Liver (tissue), 3 donors: ENCODE measurements at regions not wholly inside any gene's neighbourhood (a gene's known extent, or its start where the extent isn't known, plus 50 kb on each side); places are given as distances from the start of the nearest gene placed in this dataset.
A peak's percentile ranks its signal among the peaks of the same experiment; 100 is the strongest.

ENCODE experiments used
- NR2F2 ChIP-seq: IDR thresholded peaks from 2 replicates; pipeline ENCODE4 v1.6.1; 2016; ENCODE audit warnings: antibody characterized with exemption
- RXRA ChIP-seq, 2 donors: IDR thresholded peaks; 2 replicates each; pipeline ENCODE4 v1.6.1; 2017 to 2018; ENCODE audit warnings: antibody characterized with exemption in 2 of 2, mild to moderate bottlenecking in 1 of 2
- SP1 ChIP-seq: IDR thresholded peaks from 2 replicates; pipeline ENCODE4 v1.6.1; 2018; ENCODE audit warnings: antibody characterized with exemption, mild to moderate bottlenecking
- TAF1 ChIP-seq: conservative IDR thresholded peaks from 2 replicates; pipeline ENCODE4 v1.6.1; 2016; ENCODE audit warnings: antibody characterized with exemption, mild to moderate bottlenecking
- TF ChIP-seq, protein P1 (sequence below): fragments of 150-350 bp; IDR thresholded peaks from 2 replicates; pipeline ENCODE4 v1.5.1; 2017; ENCODE audit warnings: improper control_type of control experiment, low read depth, low read length; ENCODE audit not compliant: missing input control
- TF ChIP-seq, protein P2 (sequence below): IDR thresholded peaks from 2 replicates; pipeline ENCODE4 v1.6.1; 2016; ENCODE audit warnings: antibody characterized with exemption
- TF ChIP-seq, protein P3 (sequence below): IDR thresholded peaks from 2 replicates; pipeline ENCODE4 v1.6.1; 2016; ENCODE audit warnings: antibody characterized with exemption
- donor health status: healthy.
- donor health status: healthy.

DNA sequence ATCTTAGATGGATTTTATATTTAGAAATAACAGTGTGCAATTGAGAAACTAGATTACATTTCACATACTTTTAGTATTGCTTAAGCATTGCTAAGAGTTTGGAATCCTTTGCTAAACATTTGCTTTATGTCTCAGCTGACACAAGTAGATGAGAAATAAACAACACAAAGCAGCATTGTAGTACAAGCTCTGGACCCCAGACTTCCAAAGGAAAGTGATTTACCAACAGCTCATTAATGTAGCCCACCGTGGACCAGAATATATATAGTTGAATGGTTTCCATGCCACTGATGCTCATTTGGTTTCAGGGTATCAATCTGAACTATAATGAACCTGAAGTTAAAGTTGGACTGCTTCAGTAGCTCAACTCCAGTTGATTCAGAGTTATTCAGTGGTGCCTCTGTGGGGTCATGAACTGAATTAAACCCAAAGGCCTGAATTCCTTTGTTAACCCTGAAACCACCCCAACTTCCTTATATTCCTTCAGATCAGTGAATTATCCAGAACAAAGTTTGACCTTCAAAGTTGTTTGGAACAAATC lies 132.1 kb upstream of the NEIL3 start:
- TF ChIP-seq, protein P1, sequence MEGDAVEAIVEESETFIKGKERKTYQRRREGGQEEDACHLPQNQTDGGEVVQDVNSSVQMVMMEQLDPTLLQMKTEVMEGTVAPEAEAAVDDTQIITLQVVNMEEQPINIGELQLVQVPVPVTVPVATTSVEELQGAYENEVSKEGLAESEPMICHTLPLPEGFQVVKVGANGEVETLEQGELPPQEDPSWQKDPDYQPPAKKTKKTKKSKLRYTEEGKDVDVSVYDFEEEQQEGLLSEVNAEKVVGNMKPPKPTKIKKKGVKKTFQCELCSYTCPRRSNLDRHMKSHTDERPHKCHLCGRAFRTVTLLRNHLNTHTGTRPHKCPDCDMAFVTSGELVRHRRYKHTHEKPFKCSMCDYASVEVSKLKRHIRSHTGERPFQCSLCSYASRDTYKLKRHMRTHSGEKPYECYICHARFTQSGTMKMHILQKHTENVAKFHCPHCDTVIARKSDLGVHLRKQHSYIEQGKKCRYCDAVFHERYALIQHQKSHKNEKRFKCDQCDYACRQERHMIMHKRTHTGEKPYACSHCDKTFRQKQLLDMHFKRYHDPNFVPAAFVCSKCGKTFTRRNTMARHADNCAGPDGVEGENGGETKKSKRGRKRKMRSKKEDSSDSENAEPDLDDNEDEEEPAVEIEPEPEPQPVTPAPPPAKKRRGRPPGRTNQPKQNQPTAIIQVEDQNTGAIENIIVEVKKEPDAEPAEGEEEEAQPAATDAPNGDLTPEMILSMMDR: no peak
- TF ChIP-seq, protein P2, sequence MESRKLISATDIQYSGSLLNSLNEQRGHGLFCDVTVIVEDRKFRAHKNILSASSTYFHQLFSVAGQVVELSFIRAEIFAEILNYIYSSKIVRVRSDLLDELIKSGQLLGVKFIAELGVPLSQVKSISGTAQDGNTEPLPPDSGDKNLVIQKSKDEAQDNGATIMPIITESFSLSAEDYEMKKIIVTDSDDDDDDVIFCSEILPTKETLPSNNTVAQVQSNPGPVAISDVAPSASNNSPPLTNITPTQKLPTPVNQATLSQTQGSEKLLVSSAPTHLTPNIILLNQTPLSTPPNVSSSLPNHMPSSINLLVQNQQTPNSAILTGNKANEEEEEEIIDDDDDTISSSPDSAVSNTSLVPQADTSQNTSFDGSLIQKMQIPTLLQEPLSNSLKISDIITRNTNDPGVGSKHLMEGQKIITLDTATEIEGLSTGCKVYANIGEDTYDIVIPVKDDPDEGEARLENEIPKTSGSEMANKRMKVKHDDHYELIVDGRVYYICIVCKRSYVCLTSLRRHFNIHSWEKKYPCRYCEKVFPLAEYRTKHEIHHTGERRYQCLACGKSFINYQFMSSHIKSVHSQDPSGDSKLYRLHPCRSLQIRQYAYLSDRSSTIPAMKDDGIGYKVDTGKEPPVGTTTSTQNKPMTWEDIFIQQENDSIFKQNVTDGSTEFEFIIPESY: no peak
- TF ChIP-seq TAF1: no peak
- no peak for TF ChIP-seq SP1
- TF ChIP-seq, protein P3, sequence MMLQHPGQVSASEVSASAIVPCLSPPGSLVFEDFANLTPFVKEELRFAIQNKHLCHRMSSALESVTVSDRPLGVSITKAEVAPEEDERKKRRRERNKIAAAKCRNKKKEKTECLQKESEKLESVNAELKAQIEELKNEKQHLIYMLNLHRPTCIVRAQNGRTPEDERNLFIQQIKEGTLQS: no peak
- peak; percentile 57 to 65 for TF ChIP-seq RXRA (IDR thresholded peaks at IDR 0.05)
- peak; percentile 70 for TF ChIP-seq NR2F2
